Esophagus muscularis mucosa (tissue), 4 donors: ENCODE measurements at regions not wholly inside any gene's neighbourhood (a gene's known extent, or its start where the extent isn't known, plus 50 kb on each side); places are given as distances from the start of the nearest gene placed in this dataset.
A peak's percentile ranks its signal among the peaks of the same experiment; 100 is the strongest.

ENCODE experiments used
- DNase-seq: peaks from one replicate; pipeline ENCODE4 v3.0.0-alpha.2; 2017; ENCODE audit errors: extremely low spot score
- H3K27ac ChIP-seq, 4 donors: fragments of 200-600 bp; sonication (generic); replicated peaks in 1 of 4; 1 replicate in 3 of 4; 2 replicates in 1 of 4; pipeline ENCODE4 v1.5.1; 2016 to 2019; ENCODE audit warnings: mild to moderate bottlenecking in 1 of 4
- H3K27me3 ChIP-seq, 4 donors: fragments of 200-600 bp; sonication (generic); one replicate each; pipeline versions ENCODE4 v1.5.1 to v1.6.0; 2016 to 2019
- H3K36me3 ChIP-seq, 4 donors: fragments of 200-600 bp; sonication (generic); one replicate each; pipeline ENCODE4 v1.5.1; 2016 to 2019
- H3K4me1 ChIP-seq, 4 donors: fragments of 200-600 bp; sonication (generic); one replicate each; pipeline ENCODE4 v1.5.1; 2016 to 2019
- H3K4me3 ChIP-seq, 4 donors: fragments of 200-600 bp; sonication (generic); 1 replicate in 2 of 4; 2 replicates in 2 of 4; pipeline ENCODE4 v1.5.1; 2016 to 2019; ENCODE audit warnings: mild to moderate bottlenecking in 4 of 4, moderate library complexity in 1 of 4
- H3K9me3 ChIP-seq, 4 donors: fragments of 200-600 bp; sonication (generic); 1 replicate in 3 of 4; 2 replicates in 1 of 4; pipeline ENCODE4 v1.5.1; 2016 to 2019
- CTCF ChIP-seq, 3 experiments: fragments of 200-600 bp in 2 of 3; fragments of 450-650 bp in 1 of 3; sonication (generic) in 2 of 3; IDR thresholded peaks; one replicate each; pipeline ENCODE4 v1.5.1; 2017 to 2019; ENCODE audit warnings: antibody characterized with exemption in 3 of 3, mild to moderate bottlenecking in 2 of 3, moderate library complexity in 1 of 3
- EP300 ChIP-seq: sonication (generic); formaldehyde crosslinking; IDR thresholded peaks from one replicate; pipeline ENCODE4 v1.6.1; 2017; ENCODE audit warnings: antibody characterized with exemption
- POLR2A ChIP-seq: fragments of 450-650 bp; IDR thresholded peaks from one replicate; pipeline ENCODE4 v1.6.1; 2017; ENCODE audit warnings: antibody characterized with exemption, moderate library complexity, mild to moderate bottlenecking, low read depth
- POLR2AphosphoS5 ChIP-seq, 2 donors: sonication (generic); formaldehyde crosslinking; IDR thresholded peaks; one replicate each; pipeline ENCODE4 v1.6.1; 2017; ENCODE audit warnings: antibody characterized with exemption in 2 of 2
- WGBS: methylation state at CpG from one replicate; pipeline ENCODE4 v1.1.5; 2018; 5-methylcytosine and 5-hydroxymethylcytosine counted together
- intact Hi-C: fragments of 100-400 bp; cut with DNase I; formaldehyde crosslinking; loops from one replicate; pipeline ENCODE4 v1.15.1; 2023

- no peak for DNase-seq
- intact Hi-C loops, result no loop called here
- 96% methylated on average over 1 of the region's 1 CpG for WGBS
- H3K4me3 ChIP-seq, result no peak overlapping the region
- no peaks in the 10 kb centered on the region for H3K27me3 ChIP-seq
- no peak overlapping the region for H3K27ac ChIP-seq
- no peaks in the 10 kb centered on the region for H3K4me1 ChIP-seq
- no peaks in the 10 kb centered on the region for H3K9me3 ChIP-seq
- TF ChIP-seq CTCF (IDR thresholded peaks at IDR 0.05) (no peak), EP300 (no peak), POLR2AphosphoS5 (IDR thresholded peaks at IDR 0.05) (no peak), POLR2A (no peak)
- H3K36me3 ChIP-seq, result no peaks in the 10 kb centered on the region
These were observed 674.8 kb downstream of the TBL1XR1 start for GRCh38 chr3:176522436-176522835.

- TF ChIP-seq EP300 (no peak), POLR2AphosphoS5 (IDR thresholded peaks at IDR 0.05) (no peak), POLR2A (no peak), CTCF (IDR thresholded peaks at IDR 0.05) (no peak)
- 68% methylated on average over 5 of the region's 5 CpGs for WGBS
These were observed 675.6 kb downstream of the TBL1XR1 start for GRCh38 chr3:176521531-176522175.

GRCh38 chr3:176514297-176514696, 683.0 kb downstream of the TBL1XR1 start:
- H3K27ac ChIP-seq, result no peak overlapping the region
- no peaks in the 10 kb centered on the region for H3K4me1 ChIP-seq
- DNase-seq, result no peak
- H3K27me3 ChIP-seq, result no peaks in the 10 kb centered on the region
- TF ChIP-seq CTCF (IDR thresholded peaks at IDR 0.05) (peak; percentile 52 to 68 (median 60)), POLR2A (no peak)
- intact Hi-C loops, result loop anchor here (5.0 kb wide), 2 partner anchors 423 to 1873 kb away; no protein-coding TSS in a partner anchor
- H3K36me3 ChIP-seq, result no peaks in the 10 kb centered on the region
- peaks cover 0 to 20% (median 19%) of the 10 kb centered on the region in 4 donors for H3K9me3 ChIP-seq
- 63% methylated on average over 10 of the region's 10 CpGs for WGBS
- H3K4me3 ChIP-seq, result no peak overlapping the region

More at GRCh38 chr3:176521531-176522175, 675.6 kb downstream of the TBL1XR1 start:
- Histone ChIP-seq H3K36me3 (no peaks in the 10 kb centered on the region), H3K4me3 (no peak overlapping the region), H3K9me3 (no peaks in the 10 kb centered on the region), H3K27me3 (no peaks in the 10 kb centered on the region), H3K4me1 (no peaks in the 10 kb centered on the region), H3K27ac (no peak overlapping the region)
- DNase-seq, result no peak
- intact Hi-C loops, result no loop called here

- Histone ChIP-seq H3K36me3 (no peaks in the 10 kb centered on the region), H3K9me3 (peaks cover 0 to 20% (median 19%) of the 10 kb centered on the region in 4 donors), H3K4me3 (no peak overlapping the region), H3K4me1 (no peaks in the 10 kb centered on the region), H3K27ac (no peak overlapping the region), H3K27me3 (no peaks in the 10 kb centered on the region)
- intact Hi-C loops, result loop anchor here (5.0 kb wide), 2 partner anchors 424 to 1874 kb away; no protein-coding TSS in a partner anchor
- DNase-seq, result no peak
- WGBS, result 94% methylated on average over 1 of the region's 1 CpG
- TF ChIP-seq POLR2AphosphoS5 (IDR thresholded peaks at IDR 0.05) (no peak), POLR2A (no peak), CTCF (IDR thresholded peaks at IDR 0.05) (no peak)
These were observed 683.7 kb downstream of the TBL1XR1 start for GRCh38 chr3:176513604-176514003.

- TF ChIP-seq POLR2A, result no peak
- TF ChIP-seq POLR2AphosphoS5 (IDR thresholded peaks at IDR 0.05), result no peak
- no peak for TF ChIP-seq EP300
- no peak for TF ChIP-seq CTCF (IDR thresholded peaks at IDR 0.05)
- intact Hi-C loops, result loop anchor here (5.0 kb wide), 2 partner anchors 425 to 1875 kb away; no protein-coding TSS in a partner anchor
- H3K27ac ChIP-seq, result no peak overlapping the region
- H3K36me3 ChIP-seq, result no peaks in the 10 kb centered on the region
- WGBS, result 80% methylated on average over 1 of the region's 1 CpG
- no peaks in the 10 kb centered on the region for H3K27me3 ChIP-seq
- H3K4me3 ChIP-seq, result no peak overlapping the region
- no peaks in the 10 kb centered on the region for H3K4me1 ChIP-seq
- DNase-seq, result peak; percentile 53
- H3K9me3 ChIP-seq, result peaks cover 0 to 20% (median 19%) of the 10 kb centered on the region in 4 donors
These were observed 685.2 kb downstream of the TBL1XR1 start for GRCh38 chr3:176512037-176512436.
